K562 (cell line): ENCODE measurements at regions not wholly inside any gene's neighbourhood (a gene's known extent, or its start where the extent isn't known, plus 50 kb on each side); places are given as distances from the start of the nearest gene placed in this dataset.

Source experiments
- ATAC-seq: fragments of 200-7000 bp; cut with Tn5 transposase; 3 replicates; pipeline ENCODE4 v1.9.1; 2020; ENCODE audit warnings: moderate library complexity
- BruUV-seq: library from RNA; stranded (reverse); fragments of 400-500 nt; replicated peaks from 2 replicates; lab custom pipeline; 2021; lab: Mats Ljungman, UMichigan
- CTCF ChIA-PET: fragments of 300-600 bp; formaldehyde crosslinking; extraction: SDS; loops from one replicate; lab custom pipeline; 2021; ENCODE audit warnings: low intra/inter-chr PET ratio; lab: Yijun Ruan, JAX
- POLR2A ChIA-PET: fragments of 300-600, 350-650 bp; sonication (Branson Sonifier 250); formaldehyde crosslinking; extraction: SDS; loops from one replicate; lab custom pipeline; 2021; ENCODE audit warnings: antibody characterized with exemption, inconsistent platforms; lab: Yijun Ruan, JAX
- DNase-seq, 4 experiments: peaks; one replicate each; pipeline versions ENCODE4 v3.0.0 to v3.0.0-alpha.2; 2011 to 2018; ENCODE audit warnings: low spot score in 3 of 4, mixed read lengths in 3 of 4; ENCODE audit errors: extremely low read depth in 1 of 4
- FAIRE-seq: peaks from 2 replicates; lab custom pipeline; 2011; peaks lifted over from hg19 to GRCh38; lab: Jason Lieb, UNC
- H2AFZ ChIP-seq: 2 replicates; pipeline ENCODE4 v1.6.0; 2011; ENCODE audit warnings: low read depth, low read length, control low read depth, inconsistent platforms
- H3K27ac ChIP-seq: fragments of 200-600 bp; 3 replicates; pipeline ENCODE4 v1.8.0; 2011; ENCODE audit warnings: low read depth, mild to moderate bottlenecking, control low read depth, inconsistent platforms, low read length, moderate library complexity, mixed read lengths; ENCODE audit errors: extremely low read depth
- H3K27me3 ChIP-seq, 2 experiments: fragments of 300-600 bp in 1 of 2; 2 replicates in 1 of 2; 3 replicates in 1 of 2; pipeline versions ENCODE4 v1.6.0 to v1.8.0; 2011; ENCODE audit warnings: inconsistent platforms in 2 of 2, low read length in 2 of 2, mild to moderate bottlenecking in 1 of 2, mixed read lengths in 1 of 2, moderate library complexity in 1 of 2; ENCODE audit not compliant: control insufficient read depth in 2 of 2, insufficient read depth in 2 of 2
- H3K36me3 ChIP-seq: fragments of 300-600 bp; 3 replicates; pipeline ENCODE4 v1.8.0; 2011; ENCODE audit warnings: mild to moderate bottlenecking, low read length, inconsistent platforms; ENCODE audit not compliant: control insufficient read depth, insufficient read depth
- H3K4me1 ChIP-seq, 2 experiments: fragments of 200-600 bp in 1 of 2; replicated peaks in 1 of 2; 2 replicates in 1 of 2; 3 replicates in 1 of 2; pipeline versions ENCODE4 v1.5.1 to v1.8.0; 2011; ENCODE audit warnings: inconsistent platforms in 2 of 2, low read length in 2 of 2, mild to moderate bottlenecking in 1 of 2, mixed read lengths in 1 of 2, moderate library complexity in 1 of 2; ENCODE audit not compliant: control insufficient read depth in 2 of 2, insufficient read depth in 2 of 2
- H3K4me2 ChIP-seq: 2 replicates; pipeline ENCODE4 v1.6.1; 2011; ENCODE audit warnings: low read length, control low read depth, inconsistent platforms, mixed read lengths; ENCODE audit not compliant: insufficient read depth
- H3K4me3 ChIP-seq: fragments of 200-600 bp; sonication (generic), shearing (Covaris generic); 2 replicates; pipeline ENCODE4 v1.5.1; 2016; ENCODE audit warnings: control low read depth, inconsistent platforms
- H3K79me2 ChIP-seq: fragments of 200-600 bp; 3 replicates; pipeline ENCODE4 v1.8.0; 2011; ENCODE audit warnings: low read length, inconsistent platforms; ENCODE audit not compliant: control insufficient read depth, insufficient read depth
- H3K9ac ChIP-seq, 2 experiments: 2 replicates each; pipeline versions ENCODE4 v1.6.0 to v1.6.1; 2011; ENCODE audit warnings: low read depth in 2 of 2, low read length in 2 of 2, control low read depth in 1 of 2, inconsistent platforms in 1 of 2, mild to moderate bottlenecking in 1 of 2, mixed read lengths in 1 of 2; ENCODE audit not compliant: insufficient read depth in 1 of 2
- H3K9me1 ChIP-seq: one replicate; pipeline ENCODE4 v1.6.0; 2011; ENCODE audit warnings: inconsistent platforms, mild to moderate bottlenecking, low read length, moderate library complexity; ENCODE audit not compliant: control insufficient read depth, insufficient read depth
- H3K9me3 ChIP-seq: replicated peaks from 2 replicates; pipeline ENCODE4 v1.5.1; 2011; ENCODE audit warnings: low read depth, low read length, inconsistent platforms; ENCODE audit not compliant: control insufficient read depth, insufficient read depth
- H4K20me1 ChIP-seq: replicated peaks from 2 replicates; pipeline ENCODE4 v1.6.1; 2011; ENCODE audit warnings: low read length, inconsistent platforms, mixed read lengths; ENCODE audit not compliant: control insufficient read depth, insufficient read depth
- GTF2F1 ChIP-seq: IDR thresholded peaks from 2 replicates; pipeline ENCODE4 v1.6.1; 2011; ENCODE audit warnings: low read depth, low read length, improper control_type of control experiment
- MBD2 ChIP-seq: sonication (generic); IDR thresholded peaks from 2 replicates; pipeline ENCODE4 v1.6.1; 2016; ENCODE audit warnings: low read depth, borderline replicate concordance
- RBM34 ChIP-seq: fragments of 200-400 bp; formaldehyde crosslinking; IDR thresholded peaks from 2 replicates; pipeline ENCODE4 v1.6.1; 2018; ENCODE audit warnings: low read length, borderline replicate concordance; ENCODE audit not compliant: insufficient read depth
- RHOXF2B ChIP-seq: fragments of 250-450 bp; sonication (Bioruptor Pico); conservative IDR thresholded peaks from 2 replicates; pipeline ENCODE4 v1.5.1; 2021
- SLC30A9 ChIP-seq: fragments of 250-450 bp; sonication (Bioruptor Pico); IDR thresholded peaks from 2 replicates; pipeline ENCODE4 v1.8.0; 2022; ENCODE audit warnings: mild to moderate bottlenecking, moderate library complexity
- SREBF1 ChIP-seq: fragments of 150-350 bp; IDR thresholded peaks from 2 replicates; pipeline ENCODE4 v1.6.1; 2014; ENCODE audit warnings: antibody characterized with exemption, low read depth, low read length, borderline replicate concordance
- TCF7L2 ChIP-seq: fragments of 150-350 bp; IDR thresholded peaks from 2 replicates; pipeline ENCODE4 v1.6.1; 2016; ENCODE audit warnings: low read depth, mild to moderate bottlenecking, low read length, moderate library complexity
- TSHZ1 ChIP-seq: fragments of 250-450 bp; sonication (Bioruptor Pico); IDR thresholded peaks from 2 replicates; pipeline ENCODE4 v1.4.0; 2020; ENCODE audit warnings: mild to moderate bottlenecking, moderate library complexity
- ZBTB2 ChIP-seq: fragments of 450-650 bp; IDR thresholded peaks from 2 replicates; pipeline ENCODE4 v1.6.1; 2016; ENCODE audit warnings: antibody characterized with exemption
- ZKSCAN1 ChIP-seq: fragments of 150-350 bp; IDR thresholded peaks from 2 replicates; pipeline ENCODE4 v1.6.1; 2016; ENCODE audit warnings: low read depth, low read length
- ZNF589 ChIP-seq: fragments of 200-800 bp; sonication (Bioruptor generic); IDR thresholded peaks from 2 replicates; pipeline ENCODE4 v1.6.1; 2016; ENCODE audit warnings: low read depth, missing genetic modification characterization, missing compliant biosample characterization
- ZNF699 ChIP-seq: fragments of 250-450 bp; sonication (Bioruptor Pico); IDR thresholded peaks from 2 replicates; pipeline ENCODE4 v1.8.0; 2021; ENCODE audit warnings: mild to moderate bottlenecking, moderate library complexity; ENCODE audit not compliant: insufficient replicate concordance
- ZNF76 ChIP-seq: fragments of 250-450 bp; sonication (Bioruptor Pico); IDR thresholded peaks from 2 replicates; pipeline ENCODE4 v1.4.0; 2020; ENCODE audit warnings: mild to moderate bottlenecking, moderate library complexity, borderline replicate concordance
- WGBS: fragments of 100-300 bp; shearing (Covaris generic); methylation state at CpG from one replicate; pipeline ENCODE4 v1.1.6; 2016; ENCODE audit warnings: low coverage, mixed read lengths; ENCODE audit not compliant: insufficient coverage; ENCODE audit errors: missing lambda C conversion rate; 5-methylcytosine and 5-hydroxymethylcytosine counted together
- in situ Hi-C: fragments of 300-500 bp; cut with MboI; formaldehyde crosslinking; loops from 4 replicates; pipeline ENCODE4 v1.15.0; 2018; ENCODE audit warnings: inconsistent platforms, mixed read lengths
- intact Hi-C: fragments of 100-400 bp; cut with micrococcal nuclease; formaldehyde crosslinking; loops from 2 replicates; pipeline ENCODE4 v1.14.2; 2022

- CTCF ChIA-PET: no interaction called here
- POLR2A ChIA-PET: interaction anchor here (0.7 kb wide), 1 partner anchor 17 kb away, joined by 6 read pairs; no protein-coding TSS in a partner anchor
- TF ChIP-seq GTF2F1 (no peak), ZKSCAN1 (no peak), ZNF699 (CRISPR knock-in tag) (no peak), RHOXF2B (CRISPR knock-in tag) (no peak), SLC30A9 (CRISPR knock-in tag) (no peak), ZNF76 (no peak), ZNF589 (CRISPR knock-in tag) (no peak), RBM34 (no peak), ZBTB2 (no peak), TSHZ1 (CRISPR knock-in tag) (no peak), SREBF1 (no peak), TCF7L2 (no peak), MBD2 (no peak)
- TF ChIP-seq, all 486 proteins: peak for 0
- Histone ChIP-seq H3K9me3 (no peaks in the 10 kb centered on the region), H3K9ac (no peak overlapping the region), H4K20me1 (peaks cover 12% of the 10 kb centered on the region; the same call in 1 of the 2 replicates), H2AFZ (no peak overlapping the region), H3K9me1 (no peaks in the 10 kb centered on the region), H3K4me2 (no peak overlapping the region), H3K36me3 (no peaks in the 10 kb centered on the region), H3K27me3 (no peaks in the 10 kb centered on the region), H3K27ac (no peak overlapping the region), H3K4me1 (no peaks in the 10 kb centered on the region), H3K4me3 (no peak overlapping the region), H3K79me2 (no peaks in the 10 kb centered on the region)
- no TSS peak for BruUV-seq
- DNase-seq (no peak), FAIRE-seq (no peak), ATAC-seq (no peak)
- WGBS: 1% methylated on average over 7 of the region's 7 CpGs
- intact Hi-C loops (no loop called here), in situ Hi-C loops (no loop called here)
Measured at GRCh38 chr1:29760067-29760564, 523.8 kb downstream of the PTPRU start.
